ENCODE measurements at regions not wholly inside any gene's neighbourhood (a gene's known extent, or its start where the extent isn't known, plus 50 kb on each side); places are given as distances from the start of the nearest gene placed in this dataset.

DNA sequence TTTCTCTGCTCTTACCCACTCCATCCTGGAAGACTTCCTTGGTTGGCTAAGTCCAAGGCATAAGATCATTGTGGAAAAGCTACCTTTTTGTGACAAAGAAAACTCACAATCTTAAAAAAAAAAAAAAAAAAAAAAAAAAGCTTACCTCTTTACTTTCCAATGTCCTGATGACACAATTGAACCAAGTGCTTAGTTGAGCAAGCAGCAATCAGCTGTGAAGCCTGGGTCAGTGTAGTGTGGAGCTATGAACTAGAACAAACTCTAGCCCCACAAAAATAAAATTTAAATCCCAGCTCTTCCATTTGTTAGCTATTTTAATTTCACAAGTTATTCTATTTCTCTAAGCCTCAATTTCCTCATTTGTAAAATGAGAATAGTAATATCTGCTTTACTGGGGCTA lies 647.6 kb downstream of the LMO4 start:
- H3K4me1 ChIP-seq (ENCODE audit: control insufficient read depth, insufficient read depth, low read length) = no peaks in the 10 kb centered on the region
- CTCF ChIA-PET = no interaction called here

GRCh38 chr1:87977145-87977544 lies 648.5 kb downstream of the LMO4 start:
- POLR2A ChIA-PET = no interaction called here
- no peaks in the 10 kb centered on the region for H3K4me1 ChIP-seq (ENCODE audit: control insufficient read depth, insufficient read depth, low read length)
- CTCF ChIA-PET = no interaction called here
- H3K36me3 ChIP-seq (ENCODE audit: control insufficient read depth, insufficient read depth, low read length) = no peaks in the 10 kb centered on the region
- TF ChIP-seq TCF7L2 (IDR thresholded peaks at IDR 0.05; ENCODE audit: low read depth, low read length) = no peak
- TF ChIP-seq CTCF (IDR thresholded peaks at IDR 0.05) = no peak
- TF ChIP-seq SIN3A (IDR thresholded peaks at IDR 0.05; ENCODE audit: borderline replicate concordance, insufficient read depth, low read depth, low read length) = no peak
- no peak for TF ChIP-seq POLR2AphosphoS5 (IDR thresholded peaks at IDR 0.05; ENCODE audit: low read depth, low read length)
- TF ChIP-seq, protein P1, sequence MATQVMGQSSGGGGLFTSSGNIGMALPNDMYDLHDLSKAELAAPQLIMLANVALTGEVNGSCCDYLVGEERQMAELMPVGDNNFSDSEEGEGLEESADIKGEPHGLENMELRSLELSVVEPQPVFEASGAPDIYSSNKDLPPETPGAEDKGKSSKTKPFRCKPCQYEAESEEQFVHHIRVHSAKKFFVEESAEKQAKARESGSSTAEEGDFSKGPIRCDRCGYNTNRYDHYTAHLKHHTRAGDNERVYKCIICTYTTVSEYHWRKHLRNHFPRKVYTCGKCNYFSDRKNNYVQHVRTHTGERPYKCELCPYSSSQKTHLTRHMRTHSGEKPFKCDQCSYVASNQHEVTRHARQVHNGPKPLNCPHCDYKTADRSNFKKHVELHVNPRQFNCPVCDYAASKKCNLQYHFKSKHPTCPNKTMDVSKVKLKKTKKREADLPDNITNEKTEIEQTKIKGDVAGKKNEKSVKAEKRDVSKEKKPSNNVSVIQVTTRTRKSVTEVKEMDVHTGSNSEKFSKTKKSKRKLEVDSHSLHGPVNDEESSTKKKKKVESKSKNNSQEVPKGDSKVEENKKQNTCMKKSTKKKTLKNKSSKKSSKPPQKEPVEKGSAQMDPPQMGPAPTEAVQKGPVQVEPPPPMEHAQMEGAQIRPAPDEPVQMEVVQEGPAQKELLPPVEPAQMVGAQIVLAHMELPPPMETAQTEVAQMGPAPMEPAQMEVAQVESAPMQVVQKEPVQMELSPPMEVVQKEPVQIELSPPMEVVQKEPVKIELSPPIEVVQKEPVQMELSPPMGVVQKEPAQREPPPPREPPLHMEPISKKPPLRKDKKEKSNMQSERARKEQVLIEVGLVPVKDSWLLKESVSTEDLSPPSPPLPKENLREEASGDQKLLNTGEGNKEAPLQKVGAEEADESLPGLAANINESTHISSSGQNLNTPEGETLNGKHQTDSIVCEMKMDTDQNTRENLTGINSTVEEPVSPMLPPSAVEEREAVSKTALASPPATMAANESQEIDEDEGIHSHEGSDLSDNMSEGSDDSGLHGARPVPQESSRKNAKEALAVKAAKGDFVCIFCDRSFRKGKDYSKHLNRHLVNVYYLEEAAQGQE (IDR thresholded peaks at IDR 0.05; ENCODE audit: insufficient read depth in 1 of 2, low read depth in 2 of 2, low read length in 1 of 2) = no peak
- H3K4me3 ChIP-seq (ENCODE audit: low read depth in 2 of 2, low read length in 2 of 2) = no peak overlapping the region
- intact Hi-C loops (cut with micrococcal nuclease; ENCODE audit: unreplicated experiment) (no loop called here), in situ Hi-C loops (cut with HindIII; ENCODE audit: low pct_unique_long_range_greater_than_20kb, low sequenced_read_pairs) (no loop called here)
- no peak for DNase-seq (ENCODE audit: low read depth, low spot score)
- no peaks in the 10 kb centered on the region for H3K9me3 ChIP-seq (ENCODE audit: control insufficient read depth, insufficient read depth, low read depth, low read length)
- H3K27me3 ChIP-seq (ENCODE audit: control insufficient read depth, insufficient read depth, low read length) = no peaks in the 10 kb centered on the region
- BruUV-seq (replicated peaks) = no TSS peak
- no peak overlapping the region for H3K27ac ChIP-seq (ENCODE audit: low read length)
- no peak for ATAC-seq

More for the DNA sequence above, 647.6 kb downstream of the LMO4 start:
- intact Hi-C loops (cut with micrococcal nuclease; ENCODE audit: unreplicated experiment) = no loop called here
- no peak for ATAC-seq
- POLR2A ChIA-PET = no interaction called here
- no peak overlapping the region for H3K27ac ChIP-seq (ENCODE audit: low read length)
- no peaks in the 10 kb centered on the region for H3K9me3 ChIP-seq (ENCODE audit: control insufficient read depth, insufficient read depth, low read depth, low read length)
- in situ Hi-C loops (cut with HindIII; ENCODE audit: low pct_unique_long_range_greater_than_20kb, low sequenced_read_pairs) = no loop called here
- no TSS peak for BruUV-seq (replicated peaks)
- H3K27me3 ChIP-seq (ENCODE audit: control insufficient read depth, insufficient read depth, low read length) = no peaks in the 10 kb centered on the region
- no peaks in the 10 kb centered on the region for H3K36me3 ChIP-seq (ENCODE audit: control insufficient read depth, insufficient read depth, low read length)
- DNase-seq (ENCODE audit: low read depth, low spot score) = no peak
- no peak overlapping the region for H3K4me3 ChIP-seq (ENCODE audit: low read depth in 2 of 2, low read length in 2 of 2)
- TF ChIP-seq POLR2AphosphoS5 (IDR thresholded peaks at IDR 0.05; ENCODE audit: low read depth, low read length) (no peak), CTCF (IDR thresholded peaks at IDR 0.05) (no peak), SIN3A (IDR thresholded peaks at IDR 0.05; ENCODE audit: borderline replicate concordance, insufficient read depth, low read depth, low read length) (no peak), TCF7L2 (IDR thresholded peaks at IDR 0.05; ENCODE audit: low read depth, low read length) (no peak)
- TF ChIP-seq, protein P1 (IDR thresholded peaks at IDR 0.05; ENCODE audit: insufficient read depth in 1 of 2, low read depth in 2 of 2, low read length in 1 of 2) = no peak

All from Panc1 (cell line).